Sigmoid colon (tissue), 4 donors: ENCODE measurements at regions not wholly inside any gene's neighbourhood (a gene's known extent, or its start where the extent isn't known, plus 50 kb on each side); places are given as distances from the start of the nearest gene placed in this dataset.

Experiments
- CTCF ChIP-seq, 4 experiments: fragments of 450-650 bp in 3 of 4; fragments of 200-600 bp in 1 of 4; IDR thresholded peaks; one replicate each; pipeline ENCODE4 v1.5.1; 2016 to 2019; ENCODE audit warnings: antibody characterized with exemption in 4 of 4, mild to moderate bottlenecking in 3 of 4, moderate library complexity in 2 of 4
- EP300 ChIP-seq, 4 donors: sonication (generic); formaldehyde crosslinking; IDR thresholded peaks; one replicate each; pipeline ENCODE4 v1.6.1; 2017; ENCODE audit warnings: antibody characterized with exemption in 4 of 4
- POLR2A ChIP-seq, 2 donors: fragments of 450-650 bp; IDR thresholded peaks; one replicate each; pipeline ENCODE4 v1.6.1; 2016; ENCODE audit warnings: antibody characterized with exemption in 2 of 2, mild to moderate bottlenecking in 2 of 2, moderate library complexity in 2 of 2

- TF ChIP-seq CTCF (IDR thresholded peaks at IDR 0.05) (no peak), EP300 (IDR thresholded peaks at IDR 0.05) (no peak), POLR2A (IDR thresholded peaks at IDR 0.05) (no peak)
Observed at GRCh38 chr6:87762116-87762515, 60.1 kb upstream of the AKIRIN2 start.
